Glutamatergic neuron (in vitro differentiated cells): ENCODE measurements at regions not wholly inside any gene's neighbourhood (a gene's known extent, or its start where the extent isn't known, plus 50 kb on each side); places are given as distances from the start of the nearest gene placed in this dataset.
"Not testable (repeated sequence)": the region's sequence is repeated elsewhere in the genome, so short reads cannot be mapped to it uniquely, and the experiment has no call there.

ENCODE experiments used
- DNase-seq: peaks from one replicate; pipeline ENCODE4 v3.0.0; 2022
- H3K27ac Mint-ChIP-seq: one replicate; pipeline ENCODE4 v1.8.0; 2020; ENCODE audit warnings: mild to moderate bottlenecking, mixed read lengths, inconsistent platforms; ENCODE audit not compliant: unreplicated experiment
- H3K27me3 Mint-ChIP-seq: one replicate; pipeline ENCODE4 v1.8.0; 2020; ENCODE audit warnings: mild to moderate bottlenecking, moderate library complexity, mixed read lengths, inconsistent platforms; ENCODE audit not compliant: unreplicated experiment
- H3K36me3 Mint-ChIP-seq: one replicate; pipeline ENCODE4 v1.8.0; 2020; ENCODE audit warnings: mild to moderate bottlenecking, mixed read lengths, inconsistent platforms; ENCODE audit not compliant: unreplicated experiment
- H3K4me1 Mint-ChIP-seq: one replicate; pipeline ENCODE4 v1.8.0; 2020; ENCODE audit warnings: mild to moderate bottlenecking, low read depth, mixed read lengths, inconsistent platforms; ENCODE audit not compliant: unreplicated experiment
- H3K4me3 Mint-ChIP-seq: one replicate; pipeline ENCODE4 v1.8.0; 2020; ENCODE audit warnings: mild to moderate bottlenecking, mixed read lengths, inconsistent platforms; ENCODE audit not compliant: unreplicated experiment
- H3K9me3 Mint-ChIP-seq: one replicate; pipeline ENCODE4 v1.8.0; 2020; ENCODE audit warnings: mild to moderate bottlenecking, moderate library complexity, mixed read lengths, inconsistent platforms; ENCODE audit not compliant: unreplicated experiment
- TF ChIP-seq, protein P1 (sequence below): fragments of 200-600 bp; sonication (generic); IDR thresholded peaks from one replicate; pipeline ENCODE4 v1.5.0; 2021; ENCODE audit not compliant: partially characterized antibody, unreplicated experiment

DNA sequence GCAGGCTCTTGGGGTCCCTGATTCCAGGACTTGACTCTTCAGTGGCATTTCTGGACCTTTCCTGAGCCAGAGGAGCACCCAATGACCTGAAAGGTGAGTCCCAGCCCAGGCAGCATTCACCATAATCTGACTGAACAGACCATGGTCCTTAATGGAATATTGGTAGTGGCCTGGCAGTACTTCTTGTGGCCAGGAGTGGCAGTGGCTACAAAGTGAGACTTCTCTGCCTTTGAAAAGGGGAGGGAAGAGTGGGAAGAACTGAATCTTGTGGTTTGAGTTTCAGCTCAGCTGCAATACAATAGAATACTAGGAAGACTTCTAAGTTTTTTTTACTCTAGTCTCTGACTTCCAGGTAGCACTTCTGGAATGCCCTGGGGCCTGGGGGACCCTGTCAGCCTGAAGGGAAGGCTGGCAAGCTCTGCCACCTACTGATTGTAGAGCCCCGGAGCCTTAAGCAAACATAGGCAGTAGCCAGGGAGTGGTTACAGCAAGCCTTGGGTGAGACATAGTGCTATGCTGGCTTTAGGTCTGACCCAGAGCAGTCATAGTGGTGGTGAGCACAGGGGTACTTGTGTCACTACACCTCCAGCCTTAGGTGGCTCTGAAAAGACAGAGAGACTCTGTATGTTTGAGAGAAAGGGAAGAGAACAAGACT lies 674.2 kb upstream of the MANEA start:
- H3K4me3 Mint-ChIP-seq: no peak overlapping the region
- TF ChIP-seq, protein P1, sequence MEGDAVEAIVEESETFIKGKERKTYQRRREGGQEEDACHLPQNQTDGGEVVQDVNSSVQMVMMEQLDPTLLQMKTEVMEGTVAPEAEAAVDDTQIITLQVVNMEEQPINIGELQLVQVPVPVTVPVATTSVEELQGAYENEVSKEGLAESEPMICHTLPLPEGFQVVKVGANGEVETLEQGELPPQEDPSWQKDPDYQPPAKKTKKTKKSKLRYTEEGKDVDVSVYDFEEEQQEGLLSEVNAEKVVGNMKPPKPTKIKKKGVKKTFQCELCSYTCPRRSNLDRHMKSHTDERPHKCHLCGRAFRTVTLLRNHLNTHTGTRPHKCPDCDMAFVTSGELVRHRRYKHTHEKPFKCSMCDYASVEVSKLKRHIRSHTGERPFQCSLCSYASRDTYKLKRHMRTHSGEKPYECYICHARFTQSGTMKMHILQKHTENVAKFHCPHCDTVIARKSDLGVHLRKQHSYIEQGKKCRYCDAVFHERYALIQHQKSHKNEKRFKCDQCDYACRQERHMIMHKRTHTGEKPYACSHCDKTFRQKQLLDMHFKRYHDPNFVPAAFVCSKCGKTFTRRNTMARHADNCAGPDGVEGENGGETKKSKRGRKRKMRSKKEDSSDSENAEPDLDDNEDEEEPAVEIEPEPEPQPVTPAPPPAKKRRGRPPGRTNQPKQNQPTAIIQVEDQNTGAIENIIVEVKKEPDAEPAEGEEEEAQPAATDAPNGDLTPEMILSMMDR: no peak
- no peaks in the 10 kb centered on the region for H3K27me3 Mint-ChIP-seq
- no peaks in the 10 kb centered on the region for H3K4me1 Mint-ChIP-seq
- no peaks in the 10 kb centered on the region for H3K36me3 Mint-ChIP-seq
- no peak overlapping the region for H3K27ac Mint-ChIP-seq
- H3K9me3 Mint-ChIP-seq: peaks cover 2% of the 10 kb centered on the region
- DNase-seq: no peak

DNA sequence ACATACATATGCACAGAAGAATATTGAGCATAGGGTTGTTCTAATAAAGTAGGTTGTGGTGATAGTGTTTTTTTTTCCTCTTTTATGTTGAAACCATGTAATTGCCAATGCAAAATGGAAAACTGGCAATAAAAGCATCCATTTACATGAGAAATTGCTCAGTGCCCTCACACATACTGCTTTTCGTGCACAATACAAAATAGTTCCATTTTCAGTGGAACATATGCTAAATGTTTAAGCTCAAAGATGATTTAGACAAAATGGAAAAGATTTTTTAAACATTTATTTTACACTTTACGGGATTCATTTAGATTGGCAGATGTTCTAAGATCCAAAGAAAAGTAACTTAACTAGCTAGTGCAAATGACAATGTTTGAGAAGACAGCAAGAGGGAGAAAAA lies 678.1 kb upstream of the MANEA start:
- Mint-ChIP-seq H3K9me3 (no peaks in the 10 kb centered on the region), H3K4me1 (no peaks in the 10 kb centered on the region), H3K27ac (no peak overlapping the region), H3K36me3 (no peaks in the 10 kb centered on the region), H3K27me3 (no peaks in the 10 kb centered on the region), H3K4me3 (no peak overlapping the region)
- TF ChIP-seq, protein P1: no peak
- no peak for DNase-seq

DNA sequence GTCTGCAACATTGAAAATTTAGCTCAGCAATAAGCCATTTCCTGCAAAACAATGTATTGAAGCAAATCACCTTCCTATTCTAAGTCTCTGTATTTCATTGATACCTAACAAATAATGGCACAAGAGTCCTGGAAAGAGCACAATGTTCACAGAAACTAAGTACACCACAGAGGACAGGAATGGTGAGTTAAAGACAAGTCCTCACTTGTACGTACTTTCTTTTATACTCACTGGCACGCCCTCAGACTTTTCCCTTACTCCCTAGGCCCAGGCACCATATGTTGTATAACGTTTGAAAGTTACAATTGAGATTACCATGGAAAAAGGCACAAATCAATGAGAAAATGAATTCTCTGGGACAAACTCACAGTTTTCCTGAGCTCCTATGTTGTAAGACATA lies 683.0 kb upstream of the MANEA start:
- Mint-ChIP-seq H3K27ac (no peak overlapping the region), H3K4me3 (no peak overlapping the region), H3K27me3 (no peaks in the 10 kb centered on the region), H3K9me3 (no peaks in the 10 kb centered on the region), H3K4me1 (no peaks in the 10 kb centered on the region), H3K36me3 (no peaks in the 10 kb centered on the region)
- no peak for DNase-seq
- TF ChIP-seq, protein P1: no peak

DNA sequence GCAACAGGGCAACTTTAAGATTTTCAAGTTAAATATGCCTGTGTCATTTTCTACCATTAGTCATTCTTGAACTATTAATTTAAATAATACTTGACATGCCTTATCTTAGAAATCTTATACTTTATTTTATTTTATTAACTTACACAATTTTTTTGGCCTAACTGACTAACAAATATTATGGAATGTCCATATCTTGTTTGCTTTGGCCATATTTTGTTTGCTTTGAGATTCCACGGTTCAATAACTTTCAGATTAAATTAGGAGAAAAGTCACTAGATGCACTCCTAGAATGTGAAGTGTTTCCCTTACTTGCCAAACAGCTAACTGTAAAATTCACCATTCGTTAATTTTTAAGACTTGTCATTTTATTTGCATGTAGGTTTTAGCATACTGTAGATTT lies 684.0 kb upstream of the MANEA start:
- TF ChIP-seq, protein P1: no peak
- DNase-seq: no peak
- Mint-ChIP-seq H3K4me3 (no peak overlapping the region), H3K36me3 (no peaks in the 10 kb centered on the region), H3K27ac (no peak overlapping the region), H3K4me1 (no peaks in the 10 kb centered on the region), H3K9me3 (no peaks in the 10 kb centered on the region), H3K27me3 (no peaks in the 10 kb centered on the region)

DNA sequence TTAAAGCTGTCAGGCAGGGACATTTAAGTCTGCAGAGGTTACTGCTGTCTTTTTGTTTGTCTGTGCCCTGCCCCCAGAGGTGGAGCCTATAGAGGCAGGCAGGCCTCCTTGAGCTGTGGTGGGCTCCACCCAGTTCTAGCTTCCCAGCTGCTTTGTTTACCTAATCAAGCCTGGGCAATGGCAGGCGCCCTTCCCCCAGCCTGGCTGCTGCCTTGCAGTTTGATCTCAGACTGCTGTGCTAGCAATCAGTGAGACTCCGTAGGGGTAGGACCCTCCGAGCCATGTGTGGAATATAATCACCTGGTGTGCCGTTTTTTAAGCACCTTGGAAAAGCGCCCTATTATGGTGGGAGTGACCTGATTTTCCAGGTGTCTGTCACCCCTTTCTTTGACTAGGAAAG lies 703.5 kb upstream of the MANEA start:
- H3K27ac Mint-ChIP-seq, DNase-seq, H3K9me3 Mint-ChIP-seq, H3K27me3 Mint-ChIP-seq, H3K4me3 Mint-ChIP-seq, H3K36me3 Mint-ChIP-seq, H3K4me1 Mint-ChIP-seq: not testable (repeated sequence)

DNA sequence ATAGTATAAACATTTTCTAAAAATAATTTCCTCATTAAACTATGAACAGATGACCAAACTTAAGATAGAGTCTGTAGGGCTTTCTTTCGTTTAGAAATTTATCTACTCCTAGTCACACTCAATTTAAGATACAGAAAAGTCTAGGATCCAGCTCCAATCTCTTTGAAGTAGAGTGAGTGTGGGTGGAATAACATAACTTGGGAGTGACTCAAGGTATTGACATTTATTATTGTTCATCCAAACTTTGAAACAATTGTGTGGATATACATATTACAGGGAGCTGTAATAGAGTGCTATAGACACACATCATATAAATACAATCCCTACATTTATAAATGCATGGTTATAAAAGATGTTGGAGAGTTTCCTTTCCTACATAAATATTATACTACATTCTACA lies 715.2 kb upstream of the MANEA start:
- TF ChIP-seq, protein P1: no peak
- no peak overlapping the region for H3K27ac Mint-ChIP-seq
- H3K4me1 Mint-ChIP-seq: no peaks in the 10 kb centered on the region
- no peaks in the 10 kb centered on the region for H3K27me3 Mint-ChIP-seq
- H3K9me3 Mint-ChIP-seq: no peaks in the 10 kb centered on the region
- no peaks in the 10 kb centered on the region for H3K36me3 Mint-ChIP-seq
- no peak for DNase-seq
- H3K4me3 Mint-ChIP-seq: no peak overlapping the region
